Left renal cortex interstitium (tissue), 4 donors: ENCODE measurements at regions not wholly inside any gene's neighbourhood (a gene's known extent, or its start where the extent isn't known, plus 50 kb on each side); places are given as distances from the start of the nearest gene placed in this dataset.

Experiments used
- DNase-seq, 4 donors: peaks; one replicate each; pipeline ENCODE4 v3.0.0-alpha.2; 2013; ENCODE audit warnings: low read depth in 4 of 4, low spot score in 2 of 4, missing footprints in 1 of 4

DNA sequence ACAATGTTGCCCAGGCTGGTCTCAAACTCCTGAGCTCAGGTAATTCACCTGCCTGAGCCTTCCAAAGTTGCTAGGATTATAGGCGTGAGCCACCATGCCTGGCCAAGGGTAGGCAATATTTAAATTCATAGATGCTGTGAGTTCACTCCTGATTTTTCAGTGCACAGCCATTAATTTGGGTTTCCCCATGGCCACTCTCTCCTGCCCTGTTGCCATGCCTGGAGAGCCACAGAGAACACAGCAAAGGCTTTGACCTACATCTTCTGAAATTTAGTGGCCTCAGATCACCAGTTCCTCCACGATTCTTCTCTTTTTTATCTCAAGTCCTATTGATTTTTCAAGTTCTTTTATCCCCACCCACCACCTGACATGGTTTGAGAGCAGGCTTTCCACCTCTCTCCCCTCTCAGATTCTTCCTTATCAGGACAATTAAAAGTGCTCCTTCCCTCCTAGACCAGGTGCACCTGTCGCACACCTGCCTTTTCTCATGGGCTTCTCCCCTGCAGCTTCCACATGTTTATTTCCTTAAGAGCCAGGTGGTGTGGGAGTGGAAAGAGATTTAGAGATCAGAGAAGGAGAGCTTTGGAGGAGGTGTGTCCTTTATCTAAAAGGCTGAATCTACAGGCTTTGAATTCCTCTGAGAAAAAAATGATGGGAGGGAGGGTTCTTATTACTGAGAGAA is 123.8 kb downstream of the ADRA2A start:
- no peak for DNase-seq

DNA sequence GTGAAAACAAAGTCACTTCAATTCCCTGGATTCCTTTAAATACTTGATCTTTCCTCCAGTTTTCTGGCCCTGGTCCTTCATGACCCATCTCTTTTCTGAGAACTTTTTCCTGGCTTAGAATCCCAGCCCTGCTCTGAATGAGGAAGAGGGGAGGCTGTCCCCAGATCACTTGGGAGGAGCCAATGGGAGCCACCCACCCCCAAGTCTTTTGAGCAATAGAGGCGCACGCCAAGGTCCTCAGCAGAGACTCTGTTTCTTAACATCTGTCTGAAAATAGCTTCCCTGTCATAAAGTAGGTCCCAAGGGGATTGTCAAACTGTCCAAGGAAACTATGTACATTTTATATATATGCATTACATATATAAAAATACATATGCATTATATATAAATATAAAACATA is 126.8 kb downstream of the ADRA2A start:
- DNase-seq, result peak in 1 of 4 donors; percentile 23

DNA sequence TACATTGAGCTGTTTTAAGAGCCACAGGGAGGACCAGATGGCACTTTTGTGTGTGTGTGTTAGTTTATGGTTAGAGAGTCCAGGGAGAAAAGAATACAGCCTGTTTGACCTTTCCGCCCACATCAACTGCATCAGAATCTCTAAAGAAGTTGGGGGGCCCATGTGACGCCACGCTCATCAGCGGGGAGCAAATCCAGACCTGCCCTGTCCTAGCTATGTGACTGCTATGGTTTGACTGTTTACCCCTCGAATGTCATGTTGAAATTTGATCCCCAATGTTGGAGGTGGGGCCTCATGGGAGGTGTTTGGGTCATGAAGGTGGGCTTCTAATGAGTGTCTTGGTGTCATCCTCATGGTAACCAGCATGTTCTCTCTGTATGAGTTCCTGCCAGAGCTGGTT is 128.0 kb downstream of the ADRA2A start:
- no peak for DNase-seq

DNA sequence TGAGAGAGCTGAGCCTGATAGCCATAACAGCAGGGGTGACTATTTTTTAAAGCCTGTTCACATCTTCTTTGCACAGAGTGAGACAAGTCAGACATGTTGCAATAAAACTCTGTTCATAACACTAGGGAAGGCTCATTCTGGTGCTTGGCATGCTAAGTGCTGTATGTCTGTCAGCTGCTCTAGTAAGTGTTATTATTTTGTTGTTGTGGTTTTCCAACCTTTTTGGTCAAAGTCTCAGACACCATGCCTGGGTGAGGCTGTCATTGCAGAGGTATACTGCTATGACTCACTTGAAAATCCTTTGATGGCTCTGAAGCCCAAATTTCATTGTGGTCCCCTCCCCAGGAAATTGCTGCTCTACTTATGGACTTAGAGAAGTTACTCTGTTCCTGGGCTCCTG is 129.7 kb downstream of the ADRA2A start:
- no peak for DNase-seq

DNA sequence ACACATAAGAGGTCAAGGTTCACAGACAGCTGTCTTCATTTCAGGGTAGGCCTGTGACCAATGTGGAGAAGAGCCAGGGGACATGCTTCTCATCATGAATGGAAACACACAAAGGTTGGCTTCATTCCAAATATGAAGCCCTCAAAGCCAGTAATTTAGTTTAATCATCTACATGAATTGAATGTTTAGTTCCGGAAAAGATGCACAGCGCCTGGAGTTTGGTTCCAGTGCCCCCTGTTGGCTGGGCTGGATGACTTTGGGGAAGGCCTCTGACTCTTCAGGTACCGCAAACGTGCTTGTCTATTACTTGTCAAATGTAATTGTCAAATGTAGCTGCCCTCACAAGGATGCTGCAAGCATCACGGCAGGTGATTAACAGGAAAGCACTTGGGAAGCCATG is 130.7 kb downstream of the ADRA2A start:
- DNase-seq, result no peak

DNA sequence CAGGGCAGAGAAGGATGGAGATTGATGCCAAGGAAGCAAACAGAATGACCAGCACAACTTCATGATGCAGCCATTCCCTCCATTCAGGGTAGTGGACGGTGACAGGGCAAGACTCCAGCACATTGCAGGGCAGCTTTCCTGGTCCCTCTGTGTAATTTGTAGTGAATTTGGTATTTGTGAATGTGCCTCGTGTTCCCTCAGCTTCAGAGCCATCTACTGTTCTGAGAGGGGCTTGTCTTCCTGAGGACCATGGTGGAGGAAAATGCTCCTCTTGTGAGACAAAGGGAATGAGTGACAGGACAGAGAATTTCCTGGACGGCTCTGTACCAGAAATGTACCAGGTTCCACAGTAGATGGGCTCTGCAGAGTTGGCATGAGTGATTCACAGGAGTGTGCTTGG is 132.1 kb downstream of the ADRA2A start:
- no peak for DNase-seq

DNA sequence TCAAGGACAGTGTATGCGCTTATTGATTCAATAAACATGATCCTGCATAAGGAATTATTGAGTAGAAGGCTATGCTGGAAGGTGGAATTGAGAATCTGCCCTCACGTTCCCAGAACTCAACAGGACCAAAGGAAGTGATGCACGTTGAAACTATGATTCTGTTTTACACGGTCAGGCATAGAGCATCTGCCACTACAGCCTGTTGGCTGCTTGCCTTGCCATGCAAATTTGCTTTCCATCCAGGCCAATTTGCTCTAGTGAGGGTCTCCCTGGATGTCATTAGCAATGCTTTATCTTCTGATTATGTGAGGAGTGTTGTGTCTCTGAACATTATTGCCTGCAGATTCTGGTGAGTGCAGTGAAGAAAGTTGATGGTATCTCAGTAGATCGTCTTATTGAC is 132.9 kb downstream of the ADRA2A start:
- DNase-seq, result no peak

DNA sequence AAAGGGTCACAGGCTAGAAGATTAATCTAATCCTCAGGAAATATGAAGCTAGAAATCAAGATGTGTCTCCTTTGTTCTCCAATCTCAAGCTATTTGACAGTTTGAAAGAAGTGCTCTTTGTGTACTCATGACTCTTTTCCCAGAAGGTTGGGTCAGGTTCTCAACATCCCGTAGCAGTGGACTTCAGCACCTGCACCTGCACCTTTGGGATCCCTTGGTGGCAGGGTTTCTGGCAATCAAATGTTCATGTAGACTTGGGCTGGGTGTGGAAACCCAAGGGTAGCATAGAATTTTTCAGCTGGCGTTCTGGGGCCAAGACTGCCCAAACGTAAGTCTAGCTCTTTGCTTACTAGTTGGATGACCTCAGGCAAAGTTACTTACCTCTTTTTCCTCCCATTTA is 134.4 kb downstream of the ADRA2A start:
- DNase-seq, result no peak

DNA sequence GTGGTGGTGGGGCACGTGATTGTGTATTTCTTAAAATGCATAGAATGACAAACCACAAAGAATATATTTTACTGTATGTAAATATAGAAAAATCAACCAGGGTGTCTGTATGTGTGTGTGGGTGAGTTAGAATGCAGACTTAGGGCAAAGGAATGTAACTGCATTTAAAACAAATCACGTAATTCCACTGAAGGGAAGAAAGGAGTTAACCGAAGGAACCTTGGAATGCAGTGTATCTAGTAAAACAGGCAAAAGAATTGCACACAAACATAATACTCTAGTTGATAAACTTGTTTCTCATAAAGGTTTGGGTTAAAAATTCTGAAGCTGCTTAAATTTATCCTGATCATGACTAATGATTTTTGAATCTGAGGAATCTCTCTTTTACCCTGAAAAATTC is 134.9 kb downstream of the ADRA2A start:
- DNase-seq, result no peak

DNA sequence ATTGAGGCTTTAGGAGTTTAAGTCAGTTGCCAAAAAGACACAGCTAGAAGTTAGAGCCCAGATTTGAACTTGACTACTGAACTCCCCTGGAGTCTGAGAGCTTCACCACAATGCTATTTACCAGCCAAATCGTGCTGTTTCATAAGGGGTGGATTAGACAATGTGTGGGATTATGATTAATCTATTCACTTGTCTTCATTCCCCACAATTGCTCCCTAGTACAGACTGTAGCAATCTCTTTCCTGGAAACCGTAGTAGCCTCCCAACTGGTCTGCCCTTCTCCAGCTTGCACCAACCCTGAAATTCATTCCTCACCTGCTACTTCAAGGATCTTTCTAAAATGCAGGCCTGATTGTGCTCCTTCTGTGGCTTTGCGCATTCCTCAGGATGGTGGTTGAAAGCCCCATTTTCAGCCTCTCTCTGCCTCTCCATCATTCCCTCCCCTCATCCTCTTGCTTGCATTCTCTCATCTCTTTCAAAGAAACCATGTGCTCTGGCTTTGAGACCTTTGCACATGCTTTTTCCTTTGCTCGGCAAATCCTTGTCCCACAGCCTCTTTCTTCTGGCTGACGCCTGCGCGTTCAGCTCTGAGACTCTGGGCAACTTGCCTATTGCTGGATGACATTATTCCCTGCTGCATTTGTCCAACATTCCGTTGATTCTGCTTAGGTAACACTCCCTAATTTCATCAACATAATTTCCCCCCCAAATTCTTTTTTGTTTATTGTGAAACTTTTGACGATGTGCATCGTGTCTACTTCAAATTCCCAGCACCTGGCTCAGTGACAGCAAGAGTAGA is 145.1 kb downstream of the ADRA2A start:
- DNase-seq, result no peak

DNA sequence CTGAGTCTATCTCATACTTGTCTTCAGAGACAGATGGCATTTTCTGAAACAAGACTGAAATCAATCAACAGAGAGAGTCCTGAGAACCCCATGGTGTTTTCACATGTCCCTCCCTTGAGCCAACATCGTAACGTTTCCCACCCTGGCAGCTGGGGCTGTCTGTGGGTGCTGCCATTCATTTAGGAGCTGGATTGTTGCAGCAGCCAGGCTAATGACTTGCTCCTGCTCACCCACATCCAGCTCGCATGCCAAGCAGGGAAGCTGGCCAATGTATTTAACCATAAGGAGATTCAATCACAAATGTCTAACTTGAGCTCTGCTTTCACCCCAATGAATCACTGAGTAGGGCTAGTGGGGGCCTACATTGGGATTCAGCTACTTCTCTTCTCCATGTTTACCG is 146.1 kb downstream of the ADRA2A start:
- no peak for DNase-seq

DNA sequence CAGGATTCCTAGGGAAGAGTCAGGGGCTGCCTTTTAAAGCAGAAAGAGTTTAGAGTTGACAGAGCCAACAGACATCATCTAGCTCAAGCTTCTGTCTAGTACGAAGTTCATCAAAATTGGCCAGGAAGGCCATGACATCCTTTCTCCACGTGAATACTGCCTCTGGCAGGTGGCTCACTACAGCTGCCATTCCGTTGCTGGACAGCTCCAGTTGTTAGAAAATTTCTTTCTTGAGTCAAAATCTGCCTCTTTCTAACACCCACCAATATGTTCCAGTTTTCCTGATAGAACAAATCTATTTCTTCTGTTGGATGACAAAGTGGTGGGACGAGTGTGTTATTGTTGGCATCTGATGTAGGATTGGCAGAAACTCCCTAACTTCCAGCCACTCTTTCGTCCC is 154.9 kb downstream of the ADRA2A start:
- DNase-seq, result no peak

DNA sequence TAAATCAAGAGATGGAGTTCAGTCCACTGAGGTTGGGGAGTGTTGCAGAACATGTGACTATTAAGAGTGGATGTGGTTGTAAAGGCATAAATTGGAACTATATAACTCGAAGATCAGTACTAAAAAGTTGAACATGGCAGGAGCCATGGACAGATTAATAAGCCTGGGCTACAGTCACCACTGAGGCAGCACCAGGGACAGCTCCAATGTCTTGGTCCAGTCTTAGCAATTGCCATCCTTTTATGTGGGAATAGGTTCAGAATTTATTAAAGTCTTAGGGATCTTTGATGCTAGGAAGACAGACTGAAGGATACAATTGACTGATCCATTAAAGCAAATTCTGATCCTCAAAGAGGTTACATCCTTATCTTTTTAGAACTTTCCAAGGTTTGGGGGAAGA is 156.6 kb downstream of the ADRA2A start:
- no peak for DNase-seq

DNA sequence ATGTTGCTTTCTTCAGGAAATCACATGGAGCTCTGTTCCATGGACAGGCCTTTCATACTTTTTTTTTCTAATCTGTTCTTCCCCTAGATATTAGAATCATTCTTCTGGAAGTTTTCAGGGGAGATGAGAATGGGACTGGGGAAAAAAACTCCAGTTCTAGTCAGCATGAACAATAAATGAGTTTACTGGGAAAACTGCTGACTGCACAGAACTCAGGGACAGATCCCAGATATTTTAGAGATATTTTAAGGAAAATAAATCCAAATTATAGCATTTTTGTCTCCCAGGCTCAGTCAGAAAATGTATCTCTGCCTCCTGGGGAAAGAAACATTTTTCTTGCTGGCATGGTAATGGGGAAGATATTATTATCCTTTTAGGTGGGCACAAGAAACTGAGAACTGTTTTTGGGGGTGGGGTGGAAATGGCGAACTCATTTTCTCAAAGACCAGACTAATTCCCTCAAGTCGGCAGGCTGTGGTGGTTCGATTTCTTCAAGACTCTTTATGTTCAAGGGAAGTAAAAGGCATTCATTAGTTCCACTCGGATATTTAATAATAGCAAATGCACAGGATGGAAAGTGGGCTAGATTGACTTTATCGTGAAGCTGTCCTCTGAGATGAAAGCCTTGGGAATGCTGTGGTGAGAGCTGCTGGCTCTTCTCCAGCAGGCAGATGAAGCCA is 157.5 kb downstream of the ADRA2A start:
- DNase-seq, result no peak

DNA sequence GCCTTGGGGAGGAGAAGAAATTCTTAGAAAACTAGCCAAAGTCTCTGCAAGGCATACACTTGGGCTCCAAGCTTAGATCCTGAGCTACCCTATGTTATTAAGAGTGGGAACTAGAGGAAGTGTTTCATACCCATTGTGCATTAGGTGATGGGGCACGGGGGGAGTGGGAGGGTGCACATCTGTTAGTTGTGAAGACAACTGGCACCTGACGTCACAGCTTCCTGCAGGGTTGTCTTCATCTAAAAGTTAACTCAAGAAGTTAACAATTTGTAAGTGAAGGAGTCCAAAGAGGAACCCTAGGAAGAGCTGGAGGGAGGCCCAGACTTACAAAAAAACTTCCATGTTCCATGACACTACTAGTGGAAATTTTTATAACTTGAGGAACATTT is 158.1 kb downstream of the ADRA2A start:
- DNase-seq, result no peak

DNA sequence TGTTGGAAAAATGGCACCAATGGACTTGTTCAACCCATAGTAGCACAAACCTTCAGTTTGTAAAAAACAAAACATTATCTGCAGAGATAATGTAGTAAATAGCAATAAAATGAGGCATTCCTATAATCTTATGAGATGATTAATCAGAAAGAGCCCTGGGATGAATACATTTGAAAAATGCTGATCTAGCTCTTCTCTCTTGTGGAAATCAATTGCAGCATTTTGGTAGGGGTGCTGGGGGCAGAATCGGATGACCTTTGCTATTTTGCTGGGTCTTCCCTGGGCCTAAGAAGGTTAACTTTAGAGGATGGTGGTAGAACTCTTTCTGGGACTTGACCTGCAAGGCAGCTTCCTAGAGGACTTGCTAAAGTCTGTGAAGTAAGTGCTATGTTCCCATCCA is 163.5 kb downstream of the ADRA2A start:
- DNase-seq, result no peak

DNA sequence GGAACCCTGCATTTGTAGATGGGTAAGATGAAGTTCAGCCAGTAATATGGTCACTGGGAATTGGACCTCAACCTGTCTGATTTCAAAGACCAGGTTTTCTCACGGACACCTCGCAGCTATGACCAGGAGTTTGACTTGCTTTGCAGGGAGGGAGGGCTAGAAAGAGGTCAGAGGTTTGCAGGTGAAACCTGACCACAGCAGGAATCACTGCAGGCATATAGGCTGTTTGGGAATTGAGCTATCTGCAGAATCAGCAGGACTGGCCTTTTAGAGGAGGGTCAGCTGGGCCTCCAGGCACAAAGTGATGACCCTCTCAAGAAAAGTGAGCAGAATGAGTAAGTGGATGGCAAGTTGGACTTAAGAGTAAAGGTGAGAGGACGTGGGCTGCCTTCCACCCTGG is 166.3 kb downstream of the ADRA2A start:
- no peak for DNase-seq

DNA sequence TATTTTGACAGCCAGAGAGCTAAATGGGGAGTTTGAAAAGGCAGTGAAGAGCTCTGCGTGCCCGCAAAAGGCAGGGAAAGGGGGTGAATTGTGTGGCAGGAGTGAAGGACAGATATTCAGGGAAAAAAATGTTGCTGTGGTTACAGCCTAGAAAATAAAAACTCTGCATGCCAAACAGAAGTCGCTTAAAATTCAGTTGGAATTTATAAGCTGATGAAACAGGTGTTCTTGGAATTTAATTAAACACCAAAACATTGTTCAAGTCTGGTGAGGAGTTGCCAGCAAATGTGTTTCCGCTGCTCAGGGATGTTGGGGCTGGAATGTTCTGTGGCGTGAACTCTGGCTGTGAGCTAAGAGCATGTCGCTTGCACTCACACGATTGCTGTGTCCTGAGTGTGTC is 169.3 kb downstream of the ADRA2A start:
- DNase-seq, result no peak

DNA sequence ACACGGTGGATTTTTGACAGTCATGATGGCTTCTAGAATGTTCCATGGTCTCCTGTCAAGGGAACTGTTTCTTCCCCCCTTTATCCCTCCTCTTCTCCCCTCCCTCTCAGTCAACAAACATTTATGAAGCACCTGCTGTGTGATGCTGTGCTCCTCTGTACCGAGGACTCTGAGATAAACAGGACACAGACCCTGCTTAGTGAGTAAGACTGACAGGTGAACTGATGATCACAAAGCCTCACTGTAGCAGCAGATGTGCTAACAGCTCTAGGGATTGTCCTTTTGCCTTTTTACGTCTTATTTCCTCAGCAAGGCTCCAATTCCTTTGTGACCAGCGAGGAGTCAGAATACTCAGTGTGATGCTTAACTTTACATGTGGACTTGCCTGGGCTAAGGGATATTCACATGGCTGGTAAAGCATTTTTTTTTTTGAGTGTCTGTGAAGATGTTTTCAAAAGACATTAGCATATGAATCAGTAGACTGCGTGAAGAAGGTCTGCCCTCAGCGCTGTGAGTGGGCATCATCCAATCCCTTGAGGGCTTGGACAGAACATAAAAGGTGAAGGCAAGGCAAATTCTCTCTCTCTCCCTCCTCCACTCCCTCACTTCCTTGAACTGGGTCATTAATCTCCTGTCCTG is 170.1 kb downstream of the ADRA2A start:
- no peak for DNase-seq

DNA sequence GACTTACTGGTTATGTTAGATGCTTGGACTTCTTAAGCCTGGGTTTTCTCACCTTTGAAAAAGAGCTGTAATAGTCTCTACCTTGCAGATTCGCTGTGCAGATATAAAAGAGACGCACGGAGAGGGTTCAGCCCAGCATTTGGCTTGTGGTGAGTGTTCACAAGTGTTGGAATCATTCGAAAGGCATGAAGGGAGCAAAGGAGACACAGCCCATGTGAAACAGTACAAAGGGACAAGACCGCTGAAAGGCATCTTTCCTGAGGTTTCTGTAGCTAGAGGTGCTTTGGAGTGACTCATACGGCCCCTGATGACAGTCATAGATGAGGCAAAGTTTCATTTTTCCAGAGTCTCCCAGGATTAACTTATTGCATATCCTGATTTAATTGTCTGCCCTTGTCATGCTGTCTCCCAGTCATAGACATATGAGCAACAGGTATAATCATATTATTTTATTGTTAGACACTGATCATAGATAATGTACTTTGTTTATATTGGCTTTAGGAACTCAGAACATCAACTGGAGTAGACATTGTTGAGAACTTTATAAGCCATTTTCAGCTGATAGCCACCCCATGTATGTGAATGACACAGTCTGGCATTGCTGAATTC is 171.1 kb downstream of the ADRA2A start:
- no peak for DNase-seq

DNA sequence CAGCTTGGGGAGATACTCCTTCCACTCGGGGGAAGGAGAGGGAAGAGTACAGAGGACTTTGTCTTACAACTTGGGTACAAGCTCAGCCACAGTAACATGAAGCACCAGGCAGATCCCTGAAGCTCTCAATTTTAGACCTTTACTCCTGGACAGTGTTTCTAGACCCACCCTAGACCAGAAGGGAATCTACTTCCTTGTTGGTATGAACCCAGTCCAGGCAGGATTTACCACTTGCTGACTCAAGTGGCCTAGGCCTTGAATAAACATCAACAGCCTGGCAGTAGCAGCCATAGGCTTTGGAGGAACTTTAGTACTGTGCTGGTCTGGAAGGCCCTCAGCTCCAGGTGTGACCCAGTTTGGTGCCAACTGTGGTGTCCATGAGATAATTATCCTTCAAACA is 173.1 kb downstream of the ADRA2A start:
- no peak for DNase-seq
